Common myeloid progenitor, CD34-positive (primary cell): ENCODE measurements at regions not wholly inside any gene's neighbourhood (a gene's known extent, or its start where the extent isn't known, plus 50 kb on each side); places are given as distances from the start of the nearest gene placed in this dataset.

ENCODE experiments used
- CTCF ChIA-PET: fragments of 350-600 bp; sonication (Branson Sonifier 250); formaldehyde crosslinking; loops from one replicate; lab custom pipeline; 2021; ENCODE audit warnings: antibody characterized with exemption; lab: Charles Lee
- POLR2A ChIA-PET: fragments of 350-600 bp; sonication (Branson Sonifier 250); formaldehyde crosslinking; loops from one replicate; lab custom pipeline; 2021; ENCODE audit warnings: antibody characterized with exemption; lab: Charles Lee
- DNase-seq, 3 donors: peaks; one replicate each; pipeline versions ENCODE4 v3.0.0 to v3.0.0-alpha.2; 2013
- H3K27ac ChIP-seq, 2 experiments: 1 replicate in 1 of 2; 2 replicates in 1 of 2; pipeline ENCODE4 v1.7.0; 2013; ENCODE audit warnings: inconsistent platforms in 2 of 2, low read length in 2 of 2, mild to moderate bottlenecking in 2 of 2, low read depth in 1 of 2, moderate library complexity in 1 of 2; ENCODE audit not compliant: severe bottlenecking in 2 of 2, insufficient read depth in 1 of 2, poor library complexity in 1 of 2
- H3K27me3 ChIP-seq, 5 experiments: replicated peaks in 2 of 5; 1 replicate in 3 of 5; 2 replicates in 2 of 5; pipeline versions ENCODE4 v1.6.1 to v1.7.0; 2013; ENCODE audit warnings: low read length in 4 of 5, mild to moderate bottlenecking in 2 of 5, moderate library complexity in 2 of 5, inconsistent platforms in 1 of 5; ENCODE audit not compliant: insufficient read depth in 5 of 5, control insufficient read depth in 4 of 5
- H3K36me3 ChIP-seq, 4 experiments: 1 replicate in 2 of 4; 2 replicates in 2 of 4; pipeline versions ENCODE4 v1.6.1 to v1.7.0; 2013; ENCODE audit warnings: low read length in 3 of 4, control low read depth in 1 of 4, mild to moderate bottlenecking in 1 of 4; ENCODE audit not compliant: control insufficient read depth in 4 of 4, insufficient read depth in 4 of 4
- H3K4me1 ChIP-seq, 4 experiments: 1 replicate in 3 of 4; 2 replicates in 1 of 4; pipeline versions ENCODE4 v1.6.1 to v1.7.1; 2013; ENCODE audit warnings: low read length in 3 of 4, mild to moderate bottlenecking in 3 of 4, control low read depth in 1 of 4, inconsistent platforms in 1 of 4, moderate library complexity in 1 of 4; ENCODE audit not compliant: control insufficient read depth in 4 of 4, insufficient read depth in 4 of 4; ENCODE audit errors: control extremely low read depth in 1 of 4
- H3K4me3 ChIP-seq, 7 experiments: 1 replicate in 4 of 7; 2 replicates in 3 of 7; pipeline versions ENCODE4 v1.5.1 to v1.7.0; 2013; ENCODE audit warnings: mild to moderate bottlenecking in 7 of 7, low read length in 6 of 7, moderate library complexity in 6 of 7, inconsistent platforms in 2 of 7, low read depth in 2 of 7, control low read depth in 1 of 7; ENCODE audit not compliant: insufficient read depth in 4 of 7, control insufficient read depth in 1 of 7; ENCODE audit errors: extremely low read depth in 1 of 7
- H3K9me3 ChIP-seq, 5 experiments: 1 replicate in 4 of 5; 2 replicates in 1 of 5; pipeline versions ENCODE4 v1.6.1 to v1.7.1; 2013; ENCODE audit warnings: low read length in 4 of 5, mild to moderate bottlenecking in 2 of 5, inconsistent platforms in 1 of 5, low read depth in 1 of 5, moderate library complexity in 1 of 5; ENCODE audit not compliant: control insufficient read depth in 4 of 5, insufficient read depth in 2 of 5; ENCODE audit errors: control extremely low read depth in 1 of 5
- WGBS: methylation state at CpG from one replicate; pipeline ENCODE4 v1.1.5; 2013; ENCODE audit not compliant: insufficient coverage; 5-methylcytosine and 5-hydroxymethylcytosine counted together

DNA sequence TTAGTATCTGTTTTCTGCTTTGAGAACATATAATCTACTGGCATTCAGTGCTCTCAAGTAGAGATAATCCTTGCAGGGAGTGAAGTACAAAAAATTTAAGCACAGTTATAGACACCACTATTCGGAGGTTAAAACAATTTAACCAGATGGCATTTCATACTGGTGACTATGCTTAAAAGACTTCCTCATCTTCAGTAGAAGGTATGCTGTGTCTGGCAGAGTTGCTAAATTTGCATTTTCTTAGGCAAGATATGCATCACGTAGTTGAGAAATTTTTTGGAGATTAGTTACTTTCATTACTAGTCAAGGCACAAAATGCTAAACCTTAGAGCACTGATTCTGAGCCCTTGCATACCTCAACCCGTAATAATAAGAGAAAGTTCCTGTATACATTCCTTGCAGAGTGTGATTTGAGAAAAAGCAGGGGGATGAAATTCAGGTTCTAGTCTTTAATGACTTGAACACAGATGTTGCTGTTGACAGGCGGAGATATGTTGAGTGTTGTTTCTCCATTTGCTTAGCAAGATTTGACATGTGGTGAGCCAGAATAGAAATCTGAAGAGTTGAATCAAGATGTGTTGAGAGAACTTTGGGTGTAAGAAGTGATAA is 70.8 kb upstream of the STARD4 start:
- Histone ChIP-seq H3K36me3 (no peaks in the 10 kb centered on the region), H3K9me3 (no peaks in the 10 kb centered on the region), H3K27ac (no peak overlapping the region), H3K4me3 (no peak overlapping the region), H3K27me3 (no peaks in the 10 kb centered on the region), H3K4me1 (no peaks in the 10 kb centered on the region)
- DNase-seq, result no peak
- WGBS, result 96% methylated on average over 3 of the region's 4 CpGs
- CTCF ChIA-PET, result no interaction called here
- POLR2A ChIA-PET, result no interaction called here

DNA sequence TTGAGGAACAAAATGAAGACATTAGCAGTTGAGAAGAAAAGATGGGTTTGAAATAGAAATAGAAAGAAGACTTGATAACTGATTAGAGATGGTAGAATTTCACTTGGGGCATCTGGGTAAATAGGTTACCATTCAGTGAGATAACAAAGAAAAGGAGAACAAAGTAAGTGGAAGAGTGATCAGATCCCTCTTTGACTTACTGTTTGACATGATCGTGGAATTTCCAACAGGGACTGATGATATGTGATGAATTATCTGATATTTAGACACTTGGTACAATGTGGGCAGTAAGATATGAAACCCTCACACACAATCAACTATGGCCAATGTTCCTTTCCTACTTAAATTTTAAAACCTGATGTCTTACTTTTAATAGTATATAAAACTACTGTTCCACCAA is 70.1 kb upstream of the STARD4 start:
- H3K36me3 ChIP-seq, result no peaks in the 10 kb centered on the region
- no peak overlapping the region for H3K27ac ChIP-seq
- H3K4me3 ChIP-seq, result no peak overlapping the region
- ChIA-PET CTCF (no interaction called here), POLR2A (no interaction called here)
- H3K4me1 ChIP-seq, result no peaks in the 10 kb centered on the region
- WGBS, result 100% methylated on average over 1 of the region's 1 CpG
- no peak for DNase-seq
- no peaks in the 10 kb centered on the region for H3K9me3 ChIP-seq
- H3K27me3 ChIP-seq, result no peaks in the 10 kb centered on the region

- Histone ChIP-seq H3K4me3 (no peak overlapping the region), H3K4me1 (no peaks in the 10 kb centered on the region), H3K36me3 (no peaks in the 10 kb centered on the region), H3K27me3 (no peaks in the 10 kb centered on the region), H3K9me3 (no peaks in the 10 kb centered on the region), H3K27ac (no peak overlapping the region)
- ChIA-PET CTCF (no interaction called here), POLR2A (no interaction called here)
- DNase-seq, result no peak
These were observed 68.6 kb upstream of the STARD4 start for GRCh38 chr5:111580956-111581355.

DNA sequence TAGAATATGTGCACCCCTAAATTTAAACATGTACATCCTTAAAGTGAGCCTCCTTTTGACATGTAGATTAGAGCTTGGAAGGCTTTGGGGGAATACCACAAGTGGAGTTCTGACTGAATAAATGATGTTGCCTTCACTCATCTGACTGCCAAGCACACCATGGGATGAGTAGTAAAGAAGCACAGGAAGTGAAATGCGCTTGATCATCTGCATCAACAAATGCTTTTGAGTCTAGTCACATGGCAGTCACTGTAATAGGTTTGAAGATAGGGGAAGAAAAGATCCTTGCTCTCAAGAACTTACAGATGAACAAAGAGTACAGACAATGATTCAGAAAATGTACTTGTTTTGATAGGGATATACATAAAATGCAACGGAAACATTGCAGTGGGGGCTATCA is 62.0 kb upstream of the STARD4 start:
- H3K27me3 ChIP-seq, result no peaks in the 10 kb centered on the region
- no peak for DNase-seq
- no peak overlapping the region for H3K4me3 ChIP-seq
- no peaks in the 10 kb centered on the region for H3K9me3 ChIP-seq
- H3K27ac ChIP-seq, result no peak overlapping the region
- ChIA-PET CTCF (no interaction called here), POLR2A (no interaction called here)
- H3K4me1 ChIP-seq, result peaks cover 0 to 3% (median 0%) of the 10 kb centered on the region in 4 experiments
- no peaks in the 10 kb centered on the region for H3K36me3 ChIP-seq
- 100% methylated on average over 2 of the region's 2 CpGs for WGBS

- POLR2A ChIA-PET, result no interaction called here
- Histone ChIP-seq H3K36me3 (no peaks in the 10 kb centered on the region), H3K4me1 (peaks cover 0 to 3% (median 0%) of the 10 kb centered on the region in 4 experiments), H3K27me3 (no peaks in the 10 kb centered on the region), H3K27ac (no peak overlapping the region), H3K9me3 (no peaks in the 10 kb centered on the region), H3K4me3 (no peak overlapping the region)
- CTCF ChIA-PET, result no interaction called here
- 93% methylated on average over 3 of the region's 5 CpGs for WGBS
- no peak for DNase-seq
These were observed 60.2 kb upstream of the STARD4 start for GRCh38 chr5:111572561-111572960.

DNA sequence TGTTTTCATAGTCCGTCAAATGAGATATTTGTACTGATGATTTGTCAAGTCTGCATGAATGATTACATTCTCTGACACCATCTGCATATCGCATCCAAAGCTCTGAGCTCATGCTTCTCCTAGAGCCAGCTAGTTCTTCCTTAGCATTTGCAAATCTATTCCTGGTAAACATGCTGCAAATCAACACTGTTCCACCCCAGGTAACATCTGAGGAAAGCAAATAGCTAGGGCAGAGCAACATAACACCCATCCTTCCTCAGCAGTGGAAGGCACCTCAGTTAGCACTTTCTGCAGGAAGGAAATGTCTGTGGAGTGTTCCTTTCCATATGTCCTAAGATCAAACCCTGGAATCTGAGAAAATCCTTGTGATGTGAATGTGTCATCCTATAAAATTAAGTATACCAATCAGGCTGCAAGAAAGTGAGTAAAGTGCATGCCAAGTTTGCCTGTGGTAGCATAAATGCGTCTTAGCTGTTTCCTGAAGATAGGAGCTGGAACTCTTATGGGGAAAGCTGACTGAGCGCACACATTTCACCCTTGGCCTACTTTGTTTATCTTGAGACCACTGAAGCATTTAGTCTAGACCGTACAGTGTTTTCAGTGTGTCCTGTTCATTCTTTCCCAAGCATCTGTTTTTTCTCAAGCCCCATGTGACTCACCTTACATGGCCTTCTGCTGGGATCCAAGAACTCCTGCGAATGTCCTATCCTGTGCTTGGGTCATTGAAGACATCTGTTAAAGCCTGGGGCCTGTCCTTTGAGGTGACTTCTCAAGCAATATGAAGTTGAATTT is 50.9 kb upstream of the STARD4 start:
- peaks cover 0 to 7% (median 0%) of the 10 kb centered on the region in 4 experiments for H3K4me1 ChIP-seq
- 43% methylated on average over 5 of the region's 6 CpGs for WGBS
- ChIA-PET CTCF (interaction anchor here (1.4 kb wide), 1 partner anchor 11 kb away, joined by 6 read pairs; no protein-coding TSS in a partner anchor), POLR2A (no interaction called here)
- H3K27ac ChIP-seq, result no peak overlapping the region
- H3K9me3 ChIP-seq, result peaks cover 0 to 7% (median 0%) of the 10 kb centered on the region in 5 experiments
- DNase-seq, result peak; percentile 58 to 90 (median 70)
- H3K36me3 ChIP-seq, result no peaks in the 10 kb centered on the region
- no peak overlapping the region for H3K4me3 ChIP-seq
- no peaks in the 10 kb centered on the region for H3K27me3 ChIP-seq

- Histone ChIP-seq H3K4me3 (no peak overlapping the region), H3K4me1 (peaks cover 0 to 7% (median 0%) of the 10 kb centered on the region in 4 experiments), H3K9me3 (peaks cover 0 to 7% (median 0%) of the 10 kb centered on the region in 5 experiments), H3K27ac (no peak overlapping the region), H3K36me3 (no peaks in the 10 kb centered on the region), H3K27me3 (no peaks in the 10 kb centered on the region)
- POLR2A ChIA-PET, result no interaction called here
- 89% methylated on average over 3 of the region's 3 CpGs for WGBS
- CTCF ChIA-PET, result no interaction called here
- no peak for DNase-seq
These were observed 50.2 kb upstream of the STARD4 start for GRCh38 chr5:111562561-111562960.
